HepG2 (cell line): ENCODE measurements at regions not wholly inside any gene's neighbourhood (a gene's known extent, or its start where the extent isn't known, plus 50 kb on each side); places are given as distances from the start of the nearest gene placed in this dataset.

Source experiments
- ADNP ChIP-seq: sonication (generic); formaldehyde crosslinking; IDR thresholded peaks from 2 replicates; pipeline ENCODE4 v1.4.0; 2020; ENCODE audit warnings: missing genetic modification reagents
- ARHGAP35 ChIP-seq: sonication (generic); formaldehyde crosslinking; IDR thresholded peaks from 2 replicates; pipeline ENCODE4 v1.9.0; 2022; ENCODE audit warnings: mild to moderate bottlenecking, inconsistent platforms, moderate library complexity, missing genetic modification reagents, borderline replicate concordance
- EP300 ChIP-seq, 3 experiments: sonication (generic) in 1 of 3; formaldehyde crosslinking in 1 of 3; IDR thresholded peaks; 2 replicates each; pipeline versions ENCODE4 v1.5.1 to v1.6.1; 2011 to 2020; ENCODE audit warnings: low read depth in 2 of 3, low read length in 2 of 3, borderline replicate concordance in 1 of 3, improper control_type of control experiment in 1 of 3, mild to moderate bottlenecking in 1 of 3, missing genetic modification reagents in 1 of 3, moderate library complexity in 1 of 3
- GABPA ChIP-seq, 2 experiments: IDR thresholded peaks; 2 replicates each; pipeline ENCODE4 v1.6.1; 2011 to 2016; ENCODE audit warnings: low read depth in 2 of 2, low read length in 1 of 2, missing biosample characterization in 1 of 2, missing genetic modification characterization in 1 of 2
- MIXL1 ChIP-seq: IDR thresholded peaks from 2 replicates; pipeline ENCODE4 v1.6.1; 2016
- MYNN ChIP-seq: sonication (generic); formaldehyde crosslinking; IDR thresholded peaks from 2 replicates; pipeline ENCODE4 v1.4.0; 2020; ENCODE audit warnings: mild to moderate bottlenecking, low read depth, missing genetic modification reagents
- POLR2A ChIP-seq, 2 experiments: IDR thresholded peaks; 2 replicates each; pipeline ENCODE4 v1.6.1; 2011; ENCODE audit warnings: low read depth in 2 of 2, low read length in 2 of 2, mild to moderate bottlenecking in 1 of 2, moderate library complexity in 1 of 2; ENCODE audit not compliant: insufficient read depth in 1 of 2
- ZMYM3 ChIP-seq: sonication (generic); formaldehyde crosslinking; IDR thresholded peaks from 2 replicates; pipeline ENCODE4 v1.5.1; 2020; ENCODE audit warnings: mild to moderate bottlenecking, missing genetic modification reagents
- TF ChIP-seq, protein P1 (sequence below): sonication (generic); formaldehyde crosslinking; IDR thresholded peaks from 2 replicates; pipeline ENCODE4 v1.9.0; 2021; ENCODE audit warnings: missing genetic modification reagents, borderline replicate concordance

DNA sequence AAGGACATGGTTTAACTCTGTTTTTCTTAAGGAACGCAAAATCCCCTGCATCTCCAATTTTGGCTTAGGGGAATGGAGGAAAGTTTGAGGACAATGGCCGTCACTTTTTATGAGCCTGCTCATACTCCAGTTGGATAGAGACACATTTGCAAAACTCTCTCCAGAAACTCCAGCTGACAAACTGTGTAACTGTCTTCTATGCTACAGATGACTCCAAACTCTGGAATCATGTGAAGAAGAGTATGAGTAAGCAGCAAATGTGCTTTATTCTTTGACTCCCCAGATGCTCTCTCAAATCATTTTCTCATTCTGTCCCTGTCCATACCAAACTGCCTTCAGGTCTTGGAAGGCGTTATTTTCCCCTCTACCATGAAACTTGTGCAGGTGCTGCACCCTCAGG is 226.5 kb upstream of the GPR149 start:
- TF ChIP-seq POLR2A (IDR thresholded peaks at IDR 0.05; ENCODE audit: insufficient read depth in 1 of 2, low read depth in 2 of 2, low read length in 2 of 2) (no peak), ADNP (CRISPR knock-in tag) (no peak), ARHGAP35 (no peak), MIXL1 (CRISPR knock-in tag) (no peak), EP300 (IDR thresholded peaks at IDR 0.05; ENCODE audit: low read depth in 2 of 2, low read length in 2 of 2) (no peak), EP300 (CRISPR knock-in tag; IDR thresholded peaks at IDR 0.05; ENCODE audit: borderline replicate concordance) (no peak), ZMYM3 (CRISPR knock-in tag) (no peak), GABPA (IDR thresholded peaks at IDR 0.05; ENCODE audit: low read depth, low read length) (no peak), GABPA (CRISPR knock-in tag; IDR thresholded peaks at IDR 0.05; ENCODE audit: low read depth) (no peak), MYNN (CRISPR knock-in tag) (no peak)
- TF ChIP-seq, protein P1, sequence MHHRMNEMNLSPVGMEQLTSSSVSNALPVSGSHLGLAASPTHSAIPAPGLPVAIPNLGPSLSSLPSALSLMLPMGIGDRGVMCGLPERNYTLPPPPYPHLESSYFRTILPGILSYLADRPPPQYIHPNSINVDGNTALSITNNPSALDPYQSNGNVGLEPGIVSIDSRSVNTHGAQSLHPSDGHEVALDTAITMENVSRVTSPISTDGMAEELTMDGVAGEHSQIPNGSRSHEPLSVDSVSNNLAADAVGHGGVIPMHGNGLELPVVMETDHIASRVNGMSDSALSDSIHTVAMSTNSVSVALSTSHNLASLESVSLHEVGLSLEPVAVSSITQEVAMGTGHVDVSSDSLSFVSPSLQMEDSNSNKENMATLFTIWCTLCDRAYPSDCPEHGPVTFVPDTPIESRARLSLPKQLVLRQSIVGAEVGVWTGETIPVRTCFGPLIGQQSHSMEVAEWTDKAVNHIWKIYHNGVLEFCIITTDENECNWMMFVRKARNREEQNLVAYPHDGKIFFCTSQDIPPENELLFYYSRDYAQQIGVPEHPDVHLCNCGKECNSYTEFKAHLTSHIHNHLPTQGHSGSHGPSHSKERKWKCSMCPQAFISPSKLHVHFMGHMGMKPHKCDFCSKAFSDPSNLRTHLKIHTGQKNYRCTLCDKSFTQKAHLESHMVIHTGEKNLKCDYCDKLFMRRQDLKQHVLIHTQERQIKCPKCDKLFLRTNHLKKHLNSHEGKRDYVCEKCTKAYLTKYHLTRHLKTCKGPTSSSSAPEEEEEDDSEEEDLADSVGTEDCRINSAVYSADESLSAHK (CRISPR knock-in tag), result no peak
